ELR (cell line): ENCODE measurements at regions not wholly inside any gene's neighbourhood (a gene's known extent, or its start where the extent isn't known, plus 50 kb on each side); places are given as distances from the start of the nearest gene placed in this dataset.
"Not testable (repeated sequence)": the region's sequence is repeated elsewhere in the genome, so short reads cannot be mapped to it uniquely, and the experiment has no call there.

Experiments
- DNase-seq: peaks from one replicate; pipeline ENCODE4 v3.0.0-alpha.2; 2015; ENCODE audit warnings: low read depth

DNA sequence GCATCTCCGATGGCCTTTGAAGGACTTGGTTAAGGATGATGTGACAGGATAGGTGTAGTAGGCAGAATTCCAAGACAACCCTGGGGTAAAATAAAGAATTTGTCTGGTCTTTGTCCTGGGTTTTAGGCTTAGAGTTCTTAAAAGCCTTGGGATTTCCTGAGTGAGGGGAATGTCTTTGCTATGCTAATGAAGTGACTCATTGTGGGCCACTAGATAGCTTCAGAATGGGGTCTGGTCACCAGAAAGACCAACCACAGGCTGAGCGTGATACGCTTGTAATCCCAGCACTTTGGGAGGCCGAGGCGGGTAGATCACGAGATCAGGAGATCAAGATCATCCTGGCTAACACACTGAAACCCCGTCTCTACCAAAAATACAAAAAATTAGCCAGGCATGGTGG lies 182.8 kb upstream of the TOX3 start:
- DNase-seq: no peak

DNA sequence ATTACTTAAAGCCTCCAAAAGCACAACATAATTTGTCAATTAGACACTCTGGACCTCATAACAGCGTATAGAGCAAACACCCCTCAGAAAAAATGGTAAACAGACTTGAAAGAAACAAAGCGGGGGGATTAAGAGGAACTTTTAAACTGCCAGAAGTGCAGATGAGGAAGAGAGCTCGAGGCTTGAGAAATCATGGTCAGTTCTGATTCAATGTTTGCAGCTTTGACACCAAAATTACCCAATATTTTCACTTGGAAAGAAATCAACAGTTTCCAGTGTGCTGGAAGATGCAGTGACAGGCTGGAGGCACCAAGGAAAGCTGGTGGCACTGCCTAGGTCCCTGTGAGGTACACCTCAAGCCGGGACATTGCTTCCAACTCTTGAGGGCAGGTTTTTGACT lies 180.9 kb upstream of the TOX3 start:
- no peak for DNase-seq

DNA sequence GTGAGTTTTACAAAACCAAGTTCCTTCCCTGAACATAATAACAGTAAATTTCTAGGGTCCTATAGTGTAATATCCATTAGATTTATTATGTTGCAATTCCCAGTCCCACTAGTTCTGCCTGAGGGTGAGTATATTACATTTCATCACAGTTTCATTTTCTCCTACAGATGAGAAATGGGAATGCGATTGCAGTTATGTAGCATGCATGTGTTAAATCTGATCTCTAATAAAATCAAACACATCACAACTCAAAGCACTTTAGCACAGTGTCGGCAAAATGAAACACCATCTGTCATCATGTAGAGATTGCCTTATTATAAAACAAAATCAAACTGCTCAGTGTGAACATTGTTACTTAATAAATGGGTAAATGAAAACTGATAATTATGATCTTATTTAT lies 180.5 kb upstream of the TOX3 start:
- DNase-seq: no peak

DNA sequence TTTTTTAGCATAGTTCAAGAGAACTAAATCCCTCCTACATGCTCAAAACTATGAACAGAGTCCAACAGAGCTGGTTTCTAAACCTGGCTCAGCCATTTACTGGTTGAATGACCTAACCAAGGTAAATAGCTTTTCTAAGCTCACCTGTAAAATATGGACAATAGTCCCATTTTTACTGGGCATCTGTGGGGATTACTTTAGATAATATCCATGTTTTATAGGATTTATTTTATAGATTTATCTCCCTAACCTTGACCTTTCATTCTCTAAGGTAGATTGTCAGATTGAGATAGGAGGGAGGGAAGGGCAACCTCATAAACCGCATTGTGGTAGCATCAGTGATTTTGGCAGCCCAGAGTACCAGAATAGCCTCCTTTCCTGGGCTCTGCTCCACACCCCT lies 178.5 kb upstream of the TOX3 start:
- DNase-seq: no peak

DNA sequence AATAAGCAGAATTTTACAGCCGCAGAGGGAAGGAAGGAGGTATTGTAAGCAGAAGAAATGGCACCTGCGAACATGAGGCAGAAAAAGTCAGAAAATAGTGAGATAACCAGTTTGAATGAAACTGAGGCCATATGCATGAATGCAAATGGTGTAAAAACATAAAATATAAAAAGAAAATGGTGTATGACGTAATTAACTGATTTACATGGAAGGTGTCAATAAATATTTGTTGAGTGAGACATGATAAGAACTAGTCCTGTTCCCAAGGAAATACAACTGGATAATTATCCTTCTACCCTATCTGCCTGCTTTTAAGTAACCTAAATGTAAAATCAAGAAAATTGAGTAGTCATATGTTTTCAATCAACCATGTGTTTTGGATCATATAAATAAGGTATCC lies 178.1 kb upstream of the TOX3 start:
- no peak for DNase-seq

DNA sequence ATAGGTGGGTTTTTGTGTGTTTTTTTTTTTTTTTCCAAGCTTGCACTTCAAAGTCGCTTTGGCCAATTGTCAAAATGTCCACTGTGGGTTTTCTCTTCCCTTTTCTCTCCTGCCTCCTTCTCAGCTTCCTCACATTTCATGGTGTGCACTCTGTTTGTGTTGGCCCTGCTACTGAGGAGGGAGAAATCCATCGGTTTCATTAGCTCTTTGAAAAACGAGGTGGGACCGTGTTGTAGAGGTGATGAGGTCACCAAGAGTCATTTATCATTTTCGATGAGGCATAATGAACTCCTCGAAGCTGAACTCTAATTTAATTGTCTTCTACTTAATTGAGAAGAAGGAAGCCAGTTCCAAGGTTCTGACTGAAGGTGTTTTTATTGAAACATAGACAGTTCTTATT lies 174.4 kb upstream of the TOX3 start:
- no peak for DNase-seq

DNA sequence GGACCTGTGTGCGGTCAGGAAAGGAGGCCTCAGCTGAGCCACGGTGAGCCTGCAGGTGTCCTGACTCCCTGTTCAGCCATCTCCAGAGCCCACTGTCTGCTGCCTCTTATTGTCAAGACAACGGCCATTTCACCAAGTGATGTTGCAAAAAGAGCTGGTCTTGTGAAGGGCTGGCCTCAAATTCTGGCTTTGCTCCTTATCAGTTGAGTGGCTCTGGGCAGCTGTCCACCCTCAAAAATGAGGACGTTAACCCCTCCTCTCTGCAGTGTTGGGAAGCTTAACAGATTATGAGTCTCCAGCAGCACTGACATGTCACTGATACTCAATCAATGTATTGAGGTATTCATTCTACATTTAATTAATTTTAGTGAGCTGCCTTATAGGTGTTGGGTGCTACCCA lies 171.1 kb upstream of the TOX3 start:
- DNase-seq: no peak

DNA sequence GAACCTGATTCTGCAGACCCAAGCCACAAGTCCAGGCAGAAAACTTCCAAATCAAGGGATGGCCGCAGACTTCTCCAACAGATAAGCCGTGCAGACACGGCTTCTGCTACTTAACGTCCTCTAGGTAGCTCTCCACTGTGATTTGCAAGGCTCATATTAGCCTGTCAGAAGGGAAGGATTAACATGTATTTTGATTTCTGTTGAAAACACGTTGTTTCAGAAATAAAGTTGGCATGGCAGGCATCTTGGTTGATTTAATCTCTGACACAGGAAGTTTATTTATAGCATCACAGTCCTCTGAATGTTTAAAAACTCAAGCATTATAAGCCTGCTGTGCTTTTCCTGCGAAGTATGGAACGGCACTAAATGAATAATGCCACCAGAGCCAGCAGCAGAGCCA lies 166.8 kb upstream of the TOX3 start:
- no peak for DNase-seq

DNA sequence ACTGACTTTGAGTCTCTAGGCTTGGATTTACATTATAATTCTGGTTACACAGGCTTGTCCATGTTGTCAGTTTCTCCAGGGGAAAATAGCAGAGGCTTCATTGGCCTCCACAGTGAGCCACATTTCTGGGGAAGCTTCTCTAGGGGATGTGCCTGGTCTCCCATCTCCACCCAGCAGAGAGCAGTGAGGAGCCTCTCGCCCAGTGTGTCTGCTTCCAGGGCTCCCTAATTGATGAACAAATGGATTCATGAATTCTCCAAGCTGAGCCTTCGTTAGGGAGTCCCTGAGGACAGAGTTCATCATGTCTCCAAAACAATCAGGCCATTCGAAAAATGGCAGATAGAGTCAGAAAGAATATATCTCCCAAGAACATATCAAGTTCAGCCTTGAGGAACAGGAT lies 162.4 kb upstream of the TOX3 start:
- DNase-seq: no peak

DNA sequence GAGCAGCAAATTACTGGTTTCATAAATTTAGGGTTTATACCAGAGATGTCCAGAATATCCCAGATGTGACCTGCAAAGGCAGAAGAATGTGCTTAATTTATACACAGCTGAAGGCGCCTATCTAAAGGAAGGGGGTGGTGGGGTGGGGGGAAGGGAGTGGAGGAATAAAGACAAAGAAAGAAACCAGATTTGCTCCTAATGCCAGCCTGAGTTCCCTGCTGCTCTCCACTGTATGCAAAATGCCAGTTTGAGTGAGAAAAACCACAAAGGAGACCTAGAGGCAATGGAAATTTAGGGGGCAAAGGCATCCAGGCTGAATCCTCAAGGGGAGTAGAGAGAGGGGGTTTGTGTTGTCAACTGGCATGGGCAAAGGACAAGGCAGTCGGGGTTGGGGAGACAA lies 161.5 kb upstream of the TOX3 start:
- DNase-seq: no peak

DNA sequence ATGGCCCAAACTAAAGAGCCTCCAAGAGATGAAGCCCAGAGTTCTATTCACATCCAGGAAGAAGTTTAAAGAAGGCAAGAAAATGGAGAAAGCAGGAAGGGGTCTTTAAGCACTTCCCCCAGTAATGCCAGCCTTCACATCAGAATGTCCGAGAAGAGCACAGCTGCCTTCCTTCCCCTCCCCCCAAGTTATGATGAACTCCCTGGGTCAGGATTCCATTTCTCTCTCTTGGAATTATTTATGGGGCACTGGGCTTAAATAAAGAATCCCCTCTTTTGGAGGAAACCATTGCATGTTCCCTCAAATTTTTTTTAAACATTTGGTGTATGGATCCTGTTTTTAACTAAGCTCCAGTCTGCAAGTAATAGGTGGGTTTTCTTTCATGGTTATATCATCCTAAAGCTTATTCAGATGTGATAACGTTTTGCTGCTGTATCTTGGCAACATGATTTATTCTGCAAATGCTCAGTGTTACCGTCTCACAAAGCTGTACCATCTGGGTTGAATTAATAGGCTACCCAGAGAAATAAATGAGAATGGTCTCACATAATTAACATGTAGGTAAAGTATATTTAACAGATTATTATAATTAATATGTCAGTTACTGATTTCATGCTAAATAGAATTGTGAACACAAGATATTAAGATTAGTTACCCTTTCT lies 160.9 kb upstream of the TOX3 start:
- DNase-seq: no peak

DNA sequence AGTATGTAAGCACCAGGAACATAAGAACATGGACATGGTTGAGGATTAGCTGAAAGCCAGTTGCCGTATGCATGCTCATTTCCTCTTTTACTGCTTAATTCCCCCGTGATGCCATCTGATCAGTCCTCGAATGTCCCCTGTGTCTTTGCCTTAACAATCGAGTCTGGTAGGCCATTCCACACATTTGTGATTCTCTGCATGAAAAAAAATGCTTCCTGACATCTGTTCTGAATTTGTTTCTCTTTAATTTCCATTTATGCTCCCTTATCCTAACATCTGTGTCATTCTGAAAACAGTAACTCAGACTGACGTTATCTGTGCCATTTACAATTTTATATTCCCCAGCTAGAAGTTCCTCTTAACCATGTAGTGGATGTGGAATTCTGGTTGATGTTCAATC lies 158.2 kb upstream of the TOX3 start:
- DNase-seq: no peak

DNA sequence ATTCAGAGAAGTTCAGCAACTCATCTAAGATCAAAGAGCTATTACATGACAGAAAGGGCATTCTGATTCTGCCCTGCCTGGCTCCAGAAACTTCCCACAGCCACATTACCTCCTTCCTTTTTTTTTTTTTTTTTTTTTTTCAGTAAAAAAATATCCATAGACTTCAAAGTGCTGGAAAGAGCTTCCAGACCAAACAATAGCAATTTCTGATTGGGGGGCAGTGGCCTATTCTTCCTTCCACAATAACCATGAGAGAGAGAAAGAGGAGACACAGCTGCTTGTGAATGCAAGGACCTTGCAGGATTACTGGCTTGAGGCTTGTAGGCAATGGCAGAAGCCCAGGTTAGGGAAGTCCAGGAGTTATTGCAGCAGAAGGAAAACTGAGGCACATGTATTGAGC lies 151.0 kb upstream of the TOX3 start:
- DNase-seq: no peak

DNA sequence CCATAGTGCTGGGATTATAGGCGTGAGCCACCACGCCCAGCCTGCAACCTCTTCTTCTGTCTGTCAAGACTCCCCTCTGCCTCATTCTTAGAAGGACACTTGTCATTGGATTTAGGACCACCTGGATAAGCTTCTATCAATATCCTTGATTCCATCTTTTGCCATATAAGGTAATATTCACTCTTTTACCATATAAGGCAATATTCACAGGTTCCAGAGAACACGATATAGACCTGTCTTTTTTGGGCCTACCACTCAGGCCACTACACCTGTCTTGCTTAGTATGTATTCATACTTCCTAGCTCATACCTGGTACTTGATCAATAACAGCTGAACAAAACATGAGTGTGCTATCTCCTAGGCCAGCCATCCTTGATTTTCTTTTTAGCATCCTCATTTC lies 149.2 kb upstream of the TOX3 start:
- no peak for DNase-seq

DNA sequence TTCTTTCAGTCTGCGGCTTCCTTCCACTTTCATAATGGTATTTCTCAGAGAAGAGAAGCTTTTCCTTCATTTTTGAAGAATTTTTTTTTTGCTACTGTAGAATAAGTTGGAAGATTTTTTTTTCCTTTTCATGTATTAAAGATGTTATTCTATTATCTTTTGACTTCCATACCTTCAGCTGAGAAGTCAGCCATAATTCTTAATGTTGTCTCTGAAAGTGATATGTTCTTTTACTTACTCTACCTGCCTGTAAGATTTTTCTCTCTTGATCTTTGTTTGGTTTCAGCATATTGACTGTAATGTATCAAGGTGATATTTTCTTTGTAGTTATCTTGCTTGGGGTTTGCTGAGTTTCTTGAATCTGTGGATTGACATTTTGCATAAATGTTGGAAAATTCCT lies 143.5 kb upstream of the TOX3 start:
- DNase-seq: no peak

DNA sequence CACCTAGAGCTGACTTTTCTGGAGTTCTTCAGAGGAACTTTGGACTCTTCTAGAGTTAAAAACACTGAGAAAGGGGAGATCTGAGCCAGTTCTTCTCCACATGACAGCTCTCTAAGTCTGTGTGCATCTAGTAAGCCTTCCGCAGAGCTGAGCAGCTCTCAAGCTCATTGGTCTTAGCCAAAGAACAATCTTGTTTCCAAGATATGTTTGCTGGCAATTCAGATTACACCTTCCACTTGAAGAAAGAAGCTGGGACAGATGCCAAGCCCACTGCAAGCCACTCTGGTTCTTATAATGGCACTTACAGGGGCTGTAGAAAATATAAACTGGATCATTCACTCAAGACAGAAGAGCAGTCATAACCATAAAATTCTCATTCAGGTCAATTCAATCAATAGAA lies 134.1 kb upstream of the TOX3 start:
- no peak for DNase-seq

DNA sequence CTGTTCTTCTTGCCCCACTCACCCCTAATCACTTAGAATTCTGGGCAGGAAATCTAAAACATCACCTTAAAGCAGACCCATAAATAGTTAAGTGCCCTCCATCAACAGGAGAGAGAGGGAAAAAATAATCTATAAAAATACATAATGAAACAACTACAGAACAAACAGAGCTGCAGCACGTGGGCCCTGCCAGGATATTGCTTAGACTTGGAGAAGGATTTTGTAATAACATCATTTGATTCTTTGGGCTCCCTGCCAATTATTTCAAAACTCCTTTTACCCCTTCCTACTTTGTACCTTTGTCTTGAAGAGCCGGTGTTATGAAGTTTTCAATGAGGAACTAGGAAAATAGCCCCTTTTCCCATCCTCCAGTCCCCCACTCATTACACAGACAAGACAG lies 130.6 kb upstream of the TOX3 start:
- no peak for DNase-seq

DNA sequence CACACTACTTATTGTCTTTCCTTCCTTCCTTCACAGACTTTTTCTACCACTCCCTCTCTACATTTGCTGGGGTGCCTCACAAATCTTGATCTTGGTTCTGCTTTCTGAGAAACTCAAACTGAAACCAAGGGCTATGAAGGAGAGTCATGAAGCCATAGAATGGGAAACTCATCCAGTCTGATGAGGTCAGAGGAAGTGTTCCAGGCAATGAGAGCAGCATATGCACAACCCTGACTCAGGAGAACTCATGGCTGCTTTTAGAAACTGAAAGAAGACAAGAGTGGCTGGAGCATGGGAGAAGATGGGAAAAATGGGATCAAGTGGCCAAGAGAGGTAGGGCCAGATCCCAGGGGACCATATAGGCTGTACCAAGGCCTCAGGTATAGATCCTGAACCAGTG lies 130.0 kb upstream of the TOX3 start:
- DNase-seq: no peak

DNA sequence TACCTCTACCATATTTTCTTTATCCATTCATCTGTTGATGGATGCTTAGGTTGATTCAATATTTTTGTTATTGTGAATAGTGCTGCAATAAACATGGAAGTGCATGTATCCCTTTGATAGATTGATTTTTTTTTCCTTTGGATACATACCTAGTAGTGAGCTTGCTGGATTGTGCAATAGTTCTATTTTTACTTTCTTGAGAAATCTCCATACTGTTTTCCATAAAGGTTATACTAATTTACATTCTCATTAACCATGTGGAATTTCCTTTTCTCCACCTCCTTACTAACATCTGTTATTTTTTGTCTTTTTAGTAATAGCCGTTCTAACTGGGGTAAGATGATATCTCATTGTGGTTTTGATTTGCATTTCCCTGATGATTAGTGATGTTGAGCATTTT lies 124.6 kb upstream of the TOX3 start:
- DNase-seq: no peak

DNA sequence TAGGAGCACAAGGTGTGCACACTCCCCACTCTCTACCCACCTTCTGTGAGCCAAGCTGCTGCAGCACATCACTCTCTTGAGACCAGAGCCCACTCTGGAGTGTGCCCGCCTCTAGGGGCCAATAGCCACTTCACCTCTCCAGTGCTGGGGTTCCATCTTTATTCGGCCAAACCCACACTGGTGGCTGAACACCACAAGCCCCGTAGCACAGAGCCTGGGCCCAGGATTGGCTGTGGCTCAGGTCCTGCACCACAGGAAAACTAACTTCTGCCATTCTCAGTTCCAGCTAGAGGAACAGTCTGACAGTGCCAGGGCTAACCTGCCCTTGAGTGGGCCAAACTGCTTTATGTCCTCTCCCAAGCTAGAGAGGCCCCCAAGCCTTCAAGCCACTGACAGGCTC lies 111.0 kb upstream of the TOX3 start:
- no peak for DNase-seq

DNA sequence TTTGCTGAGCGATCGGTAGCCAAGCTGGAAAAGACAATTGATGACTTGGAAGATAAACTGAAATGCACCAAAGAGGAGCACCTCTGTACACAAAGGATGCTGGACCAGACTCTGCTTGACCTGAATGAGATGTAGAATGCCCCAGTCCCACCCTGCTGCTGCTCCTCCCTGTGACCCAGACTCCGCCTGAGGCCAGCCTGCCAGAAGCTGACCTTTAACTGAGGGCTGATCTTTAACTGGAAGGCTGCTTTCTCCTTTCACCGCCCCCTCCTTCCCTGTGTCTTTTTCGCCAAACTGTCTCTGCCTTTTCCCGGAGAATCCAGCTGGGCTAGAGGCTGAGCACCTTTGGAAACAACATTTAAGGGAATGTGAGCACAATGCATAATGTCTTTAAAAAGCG lies 109.0 kb upstream of the TOX3 start:
- DNase-seq: not testable (repeated sequence)

DNA sequence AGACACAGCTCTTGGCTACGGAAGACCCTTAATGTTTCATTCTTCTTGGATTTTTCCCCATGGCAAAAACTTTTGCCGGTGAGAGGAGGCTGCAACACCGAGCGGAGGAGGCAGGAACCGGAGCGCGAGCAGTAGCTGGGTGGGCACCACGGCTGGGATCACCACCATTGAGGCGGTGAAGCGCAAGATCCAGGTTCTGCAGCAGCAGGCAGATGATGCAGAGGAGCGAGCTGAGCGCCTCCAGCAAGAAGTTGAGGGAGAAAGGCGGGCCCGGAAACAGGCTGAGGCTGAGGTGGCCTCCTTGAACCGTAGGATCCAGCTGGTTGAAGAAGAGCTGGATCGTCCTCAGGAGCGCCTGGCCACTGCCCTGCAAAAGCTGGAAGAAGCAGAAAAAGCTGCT lies 108.2 kb upstream of the TOX3 start:
- not testable (repeated sequence) for DNase-seq

DNA sequence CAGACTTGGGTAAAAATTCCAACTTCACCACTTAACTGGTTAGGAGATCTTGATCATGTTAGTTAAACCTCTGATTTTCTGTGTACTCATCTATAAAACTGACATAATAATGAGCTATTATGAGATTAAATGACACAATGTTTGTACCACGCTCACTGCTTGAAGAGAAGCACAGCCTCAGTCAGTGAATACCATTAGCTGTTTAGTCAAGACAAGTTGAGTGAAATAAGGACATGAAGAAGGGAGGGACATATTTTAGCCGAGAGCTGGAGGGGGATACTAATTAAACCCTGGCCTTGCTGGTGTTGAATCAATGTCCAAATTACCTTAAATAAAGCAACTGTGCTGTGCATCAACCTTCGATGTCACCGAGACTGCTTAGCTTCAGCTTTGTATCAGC lies 105.1 kb upstream of the TOX3 start:
- DNase-seq: no peak

DNA sequence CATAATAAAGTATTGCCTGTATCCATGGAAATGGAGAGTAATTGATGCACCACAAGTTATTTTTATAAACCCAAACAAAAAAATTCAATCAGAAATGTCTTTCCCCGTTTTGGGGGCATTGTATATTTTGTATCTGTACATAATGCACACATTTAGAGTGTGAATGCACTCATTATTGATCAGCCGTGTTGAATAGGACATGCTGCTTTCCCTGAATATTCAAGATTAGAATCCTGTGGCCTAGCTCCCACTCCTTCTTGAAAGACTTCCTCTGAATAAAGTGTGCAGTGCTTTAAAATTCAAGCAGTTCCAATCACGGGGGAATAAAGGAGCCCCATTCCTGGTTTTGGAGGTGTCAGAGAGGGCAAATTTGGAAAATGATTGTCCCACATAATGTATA lies 103.8 kb upstream of the TOX3 start:
- DNase-seq: no peak

DNA sequence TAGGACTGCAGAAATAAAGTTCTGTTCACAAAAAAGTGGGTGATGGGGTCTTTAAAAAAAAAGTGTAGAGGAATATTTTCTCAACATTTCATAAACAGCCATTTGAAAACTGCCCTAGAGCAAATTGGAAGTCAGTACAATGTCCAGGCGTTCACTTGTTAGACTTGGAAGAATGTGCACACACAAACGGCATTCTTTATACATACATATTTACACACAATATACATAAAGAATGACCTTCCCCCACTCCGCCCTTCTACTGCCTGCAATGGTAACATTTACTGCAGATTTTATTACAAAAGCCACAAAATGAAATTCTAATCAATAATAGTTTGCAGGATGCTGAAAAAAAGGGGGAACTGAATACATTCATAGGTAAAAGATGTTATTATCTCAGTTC lies 103.4 kb upstream of the TOX3 start:
- DNase-seq: no peak
